Stimulated activated CD8-positive, alpha-beta memory T cell treated with anti-CD3 and anti-CD28 coated beads, Interleukin-4, amount 100 ng/mL, for 48 hours (primary cell): ENCODE measurements at regions not wholly inside any gene's neighbourhood (a gene's known extent, or its start where the extent isn't known, plus 50 kb on each side); places are given as distances from the start of the nearest gene placed in this dataset.

Experiments used
- DNase-seq: peaks from one replicate; pipeline ENCODE4 v3.0.0-alpha.2; 2020

- DNase-seq: no peak
Observed at GRCh38 chr2:88281302-88282217, 111.4 kb downstream of the THNSL2 start.

- DNase-seq: no peak
Observed at GRCh38 chr2:88269836-88270235, 99.7 kb downstream of the THNSL2 start.

GRCh38 chr2:88265352-88266303 is 95.5 kb downstream of the THNSL2 start:
- no peak for DNase-seq

GRCh38 chr2:88263861-88264260 is 93.7 kb downstream of the THNSL2 start:
- no peak for DNase-seq

- DNase-seq: no peak
Observed at GRCh38 chr2:88261725-88262124, 91.6 kb downstream of the THNSL2 start.

- DNase-seq: no peak
Observed at GRCh38 chr2:88258208-88258607, 88.1 kb downstream of the THNSL2 start.

- DNase-seq: no peak
Observed at GRCh38 chr2:88254437-88255091, 84.4 kb downstream of the THNSL2 start.

GRCh38 chr2:88253997-88254396 is 83.9 kb downstream of the THNSL2 start:
- DNase-seq: no peak

GRCh38 chr2:88253375-88253774 is 83.2 kb downstream of the THNSL2 start:
- no peak for DNase-seq

GRCh38 chr2:88252646-88253045 is 82.5 kb downstream of the THNSL2 start:
- DNase-seq: no peak

- no peak for DNase-seq
Observed at GRCh38 chr2:88252111-88252510, 82.0 kb downstream of the THNSL2 start.

- no peak for DNase-seq
Observed at GRCh38 chr2:88250404-88250803, 80.3 kb downstream of the THNSL2 start.

- no peak for DNase-seq
Observed at GRCh38 chr2:88248280-88248828, 78.2 kb downstream of the THNSL2 start.

GRCh38 chr2:88247531-88247930 is 77.4 kb downstream of the THNSL2 start:
- DNase-seq: no peak

- DNase-seq: no peak
Observed at GRCh38 chr2:88245109-88245508, 75.0 kb downstream of the THNSL2 start.

GRCh38 chr2:88239781-88240180 is 69.6 kb downstream of the THNSL2 start:
- no peak for DNase-seq

- no peak for DNase-seq
Observed at GRCh38 chr2:88236666-88237065, 66.5 kb downstream of the THNSL2 start.
